ENCODE measurements at regions not wholly inside any gene's neighbourhood (a gene's known extent, or its start where the extent isn't known, plus 50 kb on each side); places are given as distances from the start of the nearest gene placed in this dataset.

DNA sequence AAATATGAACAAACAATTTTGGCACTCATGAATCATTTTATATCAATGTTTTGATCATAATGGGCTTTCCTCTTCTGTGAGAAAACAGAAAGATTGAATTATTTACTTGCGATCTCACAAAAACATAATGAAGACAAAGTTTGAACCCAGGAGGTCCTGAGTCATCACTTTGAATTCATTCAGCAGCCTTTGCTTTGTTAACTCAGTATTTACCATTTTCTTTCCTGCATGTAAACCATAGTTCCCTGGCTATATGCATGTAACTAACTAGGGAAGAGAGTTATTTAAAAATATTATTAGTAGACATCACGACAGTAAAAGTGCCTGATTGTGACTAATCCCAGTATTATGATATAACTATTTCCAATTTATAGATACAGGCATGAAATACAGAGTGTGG is 1026.2 kb downstream of the PLOD2 start:
- DNase-seq = no peak

DNA sequence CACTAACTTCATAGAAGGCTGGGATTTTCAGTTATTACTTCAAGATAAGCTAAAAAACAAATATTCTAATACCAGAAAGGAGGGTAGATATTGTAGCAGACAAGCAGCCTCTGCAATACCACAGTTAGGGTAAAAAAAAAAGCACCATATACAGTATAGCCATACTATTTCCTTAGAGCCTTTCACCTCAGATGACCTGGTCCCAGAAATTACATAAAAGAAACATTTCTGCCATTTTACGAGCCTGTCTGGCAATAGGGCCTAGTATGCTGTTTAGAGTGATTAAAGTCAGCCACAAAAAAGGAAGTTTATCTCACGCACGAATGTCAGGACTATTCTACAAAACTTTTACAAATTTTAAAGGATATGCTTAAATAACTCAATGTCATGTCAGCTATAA is 1016.6 kb downstream of the PLOD2 start:
- no peak for DNase-seq

DNA sequence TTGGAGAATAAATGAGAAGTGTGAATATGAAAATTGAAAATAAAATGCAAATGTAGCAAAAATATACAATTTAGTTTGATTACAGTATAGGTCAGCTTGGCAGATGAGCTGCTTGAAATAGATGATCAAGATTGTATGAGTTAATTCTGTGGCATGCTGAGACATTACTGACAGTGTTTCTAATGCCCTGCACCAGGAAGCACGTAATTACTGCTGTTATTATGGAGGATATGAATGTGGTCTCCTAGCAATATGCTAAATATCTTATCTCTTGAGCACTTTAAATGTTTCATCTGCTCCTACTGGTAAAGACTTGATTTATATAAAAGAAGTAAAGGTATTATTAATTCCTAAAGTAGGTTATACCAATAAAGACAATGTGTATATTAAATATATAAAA is 1015.5 kb downstream of the PLOD2 start:
- no peak for DNase-seq

DNA sequence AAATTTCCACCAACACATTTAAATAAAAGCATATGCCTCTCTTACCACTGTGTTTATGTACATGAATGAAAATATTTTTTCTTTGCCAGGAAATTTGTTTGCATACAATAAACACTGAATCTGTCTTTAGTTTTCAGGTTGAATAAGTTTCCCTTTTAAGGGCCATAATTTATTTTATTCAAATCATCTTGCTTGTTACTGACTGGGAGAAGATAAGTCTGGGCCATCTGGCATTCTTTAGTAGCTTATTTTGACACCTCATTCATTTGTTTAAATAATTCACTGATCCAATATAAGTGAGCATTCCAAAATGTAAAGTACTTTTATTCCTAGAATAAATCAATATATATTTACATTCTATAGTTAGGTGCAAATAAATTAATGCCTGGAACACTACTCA is 1001.3 kb downstream of the PLOD2 start:
- no peak for DNase-seq

DNA sequence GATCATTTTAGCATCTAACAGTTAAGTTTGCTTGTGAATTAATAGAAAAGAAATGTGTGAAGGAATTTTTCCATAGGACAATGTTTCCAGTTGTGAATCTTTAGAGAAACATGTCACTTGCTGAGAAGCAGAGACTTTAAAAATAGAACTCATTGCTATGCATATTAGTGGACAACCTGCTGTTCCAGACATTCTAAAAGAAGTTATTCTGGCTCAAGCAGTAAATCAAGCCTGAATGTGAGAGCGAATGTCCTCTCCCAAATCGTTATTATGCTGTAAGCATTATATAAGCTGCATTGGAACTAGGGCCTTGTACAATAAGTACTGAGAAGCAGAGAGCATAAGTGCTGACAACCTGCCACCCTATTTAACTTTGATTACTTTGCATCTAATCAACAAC is 990.9 kb downstream of the PLOD2 start:
- DNase-seq = no peak

DNA sequence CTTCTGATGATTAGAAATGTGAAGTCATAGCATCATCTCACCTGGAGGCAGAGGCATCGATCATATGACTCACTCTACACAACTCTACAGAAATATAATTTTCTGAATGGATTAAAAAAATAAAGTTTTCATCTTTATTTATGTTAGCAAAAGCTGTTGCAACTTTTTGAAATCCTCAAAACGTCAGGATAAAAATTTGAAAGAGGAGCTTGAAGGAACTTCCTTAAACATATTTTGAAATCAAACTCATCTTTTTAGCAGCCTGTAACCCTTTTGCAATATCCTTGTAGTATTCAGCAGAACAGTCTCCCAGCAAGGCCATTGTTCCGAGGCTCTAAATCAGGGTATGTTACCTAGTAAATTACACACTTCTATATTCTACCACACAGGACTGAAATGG is 985.4 kb downstream of the PLOD2 start:
- DNase-seq = no peak

DNA sequence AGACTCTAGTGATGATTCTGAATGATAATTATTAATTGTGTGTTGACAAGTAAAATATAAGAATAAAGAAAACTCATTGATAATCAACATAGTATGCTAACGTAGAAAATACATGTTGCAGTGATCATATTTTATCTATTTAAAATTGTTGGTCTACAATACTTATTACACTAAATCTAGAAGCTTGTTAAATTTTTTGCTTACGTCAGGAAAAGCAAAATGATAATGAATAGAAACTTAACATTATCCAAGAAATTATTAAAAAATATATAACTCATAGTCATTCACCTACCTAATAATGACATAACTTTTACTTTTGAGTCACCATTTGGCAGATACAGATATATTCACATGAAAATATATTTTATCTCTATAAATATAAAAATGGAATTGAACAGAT is 984.1 kb downstream of the PLOD2 start:
- DNase-seq = no peak

DNA sequence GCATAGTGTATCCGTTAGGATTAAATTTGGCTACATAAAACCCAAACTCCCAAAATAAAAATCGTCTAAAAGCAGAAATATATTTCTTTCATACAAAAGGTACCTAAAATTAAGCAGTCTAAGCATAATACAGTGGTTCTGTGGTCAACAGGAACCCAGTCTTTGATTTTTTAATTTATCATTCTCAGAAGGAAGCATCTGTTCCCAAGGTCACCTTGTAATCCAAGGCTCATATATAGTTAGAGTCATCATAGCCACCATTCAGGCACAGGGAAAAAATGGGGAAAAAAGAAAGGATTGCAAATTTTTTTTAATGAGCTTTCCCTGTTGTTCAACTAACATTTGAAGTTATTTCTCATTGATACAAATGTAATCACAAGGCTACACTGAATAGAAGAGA is 983.2 kb downstream of the PLOD2 start:
- no peak for DNase-seq

DNA sequence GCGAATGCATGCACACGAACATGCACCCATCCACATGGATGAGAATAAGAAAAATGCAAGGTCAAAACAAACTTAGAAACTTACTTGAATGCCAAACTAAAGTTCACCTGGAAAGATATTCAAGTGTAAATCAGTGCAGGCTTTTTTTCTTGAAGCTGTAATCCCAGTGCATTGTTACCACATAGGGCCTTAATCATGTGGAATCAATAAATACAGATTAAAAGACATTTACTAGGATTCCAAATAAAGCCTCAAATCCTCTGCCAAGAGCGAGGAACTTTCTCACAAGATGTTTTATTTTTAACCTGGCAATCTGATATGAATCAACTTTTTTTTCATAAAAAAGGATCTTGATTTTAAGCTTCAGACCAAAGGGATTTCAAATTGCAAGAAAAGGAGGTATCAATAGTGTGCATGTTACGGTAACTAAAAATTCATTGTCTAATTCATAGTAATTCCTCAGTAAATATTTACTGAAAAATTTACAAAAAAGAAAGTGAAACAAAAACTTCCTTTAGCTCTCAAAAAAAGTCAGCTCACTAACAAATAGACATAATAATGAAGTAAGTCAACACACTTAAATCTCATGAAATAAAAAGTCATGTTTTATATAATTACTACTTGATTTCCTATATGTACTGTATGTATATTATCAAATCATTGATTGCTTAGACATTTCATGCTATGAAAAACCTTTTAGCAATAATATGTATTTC is 978.6 kb downstream of the PLOD2 start:
- no peak for DNase-seq

DNA sequence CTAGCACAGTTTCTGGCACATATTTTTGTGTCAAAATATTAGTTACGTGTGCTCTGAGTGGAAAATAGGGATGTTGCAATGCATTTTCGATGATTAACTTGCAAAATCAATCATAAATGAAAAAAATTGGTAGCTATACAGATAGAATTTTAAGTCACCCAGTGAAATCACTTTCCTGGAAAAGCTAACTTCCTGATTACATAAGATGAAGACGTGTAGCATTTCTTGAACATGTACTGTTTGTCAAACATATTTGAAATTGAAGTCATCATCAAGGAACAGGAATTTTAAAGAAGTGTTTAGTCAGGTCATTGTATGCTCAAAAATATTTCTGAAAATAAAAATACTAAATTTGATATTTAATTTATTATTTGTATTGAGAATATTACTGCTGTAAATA is 977.7 kb downstream of the PLOD2 start:
- DNase-seq = no peak

DNA sequence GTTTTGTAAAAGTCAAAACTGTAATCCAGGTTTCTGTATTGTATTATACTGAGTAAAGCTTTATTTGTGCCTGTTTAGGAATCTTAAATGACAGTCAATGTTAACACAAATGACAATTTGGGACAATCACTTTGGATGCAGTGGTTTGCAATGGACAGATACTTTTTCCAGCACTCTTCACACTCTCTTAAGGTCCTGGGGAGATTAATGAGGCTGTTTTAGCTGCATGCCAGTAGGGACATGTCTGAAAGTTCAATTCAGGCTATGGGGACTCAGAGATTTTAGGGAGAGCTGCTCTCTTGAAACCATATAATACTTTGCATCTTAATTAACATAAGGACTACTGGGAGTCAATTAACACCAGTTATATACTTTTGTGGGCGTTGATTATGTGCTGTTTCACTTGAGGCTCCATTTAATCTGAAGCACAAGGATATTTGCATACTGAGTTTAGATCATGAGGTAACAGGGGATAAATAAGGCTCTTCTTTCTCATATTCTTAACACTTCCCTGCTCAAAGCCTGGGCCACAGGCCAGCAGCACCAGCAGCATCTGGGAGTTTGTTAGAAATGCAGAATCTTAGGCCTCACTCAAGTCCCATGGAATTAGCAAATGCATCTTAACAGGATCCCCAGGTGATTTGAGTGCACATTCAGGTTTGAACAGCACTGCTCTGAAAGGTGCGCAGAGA is 972.8 kb downstream of the PLOD2 start:
- DNase-seq = no peak

DNA sequence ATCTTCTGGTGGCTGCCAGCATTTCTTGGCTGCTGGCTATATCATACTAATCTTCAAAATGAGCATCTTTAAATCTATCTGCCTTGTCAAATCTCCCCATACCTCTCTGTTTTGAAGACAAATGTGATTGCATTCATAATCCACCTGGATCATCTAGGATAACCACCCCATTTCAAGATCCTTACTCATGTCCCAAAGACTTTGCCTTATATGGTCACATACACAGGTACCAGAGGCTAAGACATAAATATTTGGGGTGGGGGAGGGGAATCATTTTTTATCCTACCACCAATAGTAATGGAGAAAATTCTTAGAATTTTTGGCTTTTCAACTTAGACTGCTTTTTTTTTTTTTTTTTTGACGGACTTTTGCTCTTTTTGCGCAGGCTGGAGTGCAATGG is 970.8 kb downstream of the PLOD2 start:
- no peak for DNase-seq

DNA sequence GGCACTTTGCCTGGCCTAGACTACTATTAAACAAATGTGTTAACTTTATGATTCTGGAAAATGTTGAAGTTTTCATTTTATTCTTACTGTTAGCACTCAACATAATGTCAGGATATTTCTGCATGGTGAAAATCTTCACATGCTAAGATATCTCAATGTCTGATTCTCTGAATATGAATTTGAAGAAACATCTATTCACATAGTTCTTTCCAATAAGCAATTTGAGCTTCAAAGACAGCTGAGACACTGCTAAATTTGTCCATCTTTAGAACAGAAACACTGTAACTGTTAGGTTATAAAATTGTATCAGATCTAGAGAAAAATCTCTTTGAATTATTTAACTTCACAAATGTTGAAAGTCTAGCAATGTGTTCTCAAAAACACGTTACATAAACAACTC is 970.2 kb downstream of the PLOD2 start:
- no peak for DNase-seq

DNA sequence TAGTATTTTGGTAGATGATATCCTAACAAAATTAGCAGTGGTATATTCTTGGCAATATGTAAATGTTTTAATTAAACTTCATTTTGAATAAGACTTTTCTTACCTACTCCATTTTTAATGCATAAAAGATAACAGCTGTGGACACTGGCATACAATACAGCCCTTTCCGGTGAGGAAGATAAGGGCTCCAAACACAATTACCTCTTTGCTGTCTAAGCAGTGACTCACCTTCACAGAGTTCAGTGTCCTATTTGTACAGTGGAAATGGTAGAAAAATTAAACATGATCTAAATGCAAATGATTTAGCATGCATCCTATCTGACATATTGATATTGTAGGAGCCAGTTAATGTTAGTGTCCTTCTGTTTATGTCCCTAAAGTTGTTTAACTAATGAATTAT is 969.4 kb downstream of the PLOD2 start:
- no peak for DNase-seq

DNA sequence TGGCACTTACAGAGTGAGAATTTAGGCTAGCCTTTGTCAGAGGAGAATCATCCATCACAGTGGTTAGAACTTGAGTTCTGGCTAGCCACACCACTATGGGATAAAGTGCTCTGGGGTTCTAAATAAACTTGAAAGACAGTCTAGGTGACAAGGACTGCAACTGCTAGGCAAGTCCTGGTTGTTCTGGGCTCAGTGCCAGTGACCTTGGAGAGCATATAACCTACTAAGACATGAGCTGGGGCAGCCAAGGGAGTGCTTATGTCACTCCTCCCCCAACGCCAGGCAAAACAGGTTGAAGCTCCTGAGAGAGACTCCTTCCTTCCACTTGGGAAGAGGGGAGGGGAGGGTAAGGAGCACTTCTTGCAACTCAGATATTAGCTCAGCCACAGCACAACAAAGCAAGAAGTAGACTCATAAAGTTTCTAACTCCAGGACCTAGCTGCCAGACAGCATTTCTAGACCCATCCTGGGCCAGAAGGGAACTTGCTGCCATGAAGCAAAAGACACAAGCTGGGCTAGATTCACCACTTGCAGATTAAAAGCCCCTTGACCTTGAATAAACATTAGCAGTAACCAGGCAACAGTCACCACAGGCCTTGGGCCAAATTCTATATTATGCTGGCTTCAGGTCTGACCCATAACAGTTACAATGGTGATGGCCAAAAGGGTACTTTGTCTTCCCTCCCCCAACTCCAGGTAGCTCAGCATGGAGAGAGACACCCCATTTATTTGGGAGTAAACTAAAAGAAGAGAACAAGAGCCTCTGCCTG is 963.7 kb downstream of the PLOD2 start:
- no peak for DNase-seq

DNA sequence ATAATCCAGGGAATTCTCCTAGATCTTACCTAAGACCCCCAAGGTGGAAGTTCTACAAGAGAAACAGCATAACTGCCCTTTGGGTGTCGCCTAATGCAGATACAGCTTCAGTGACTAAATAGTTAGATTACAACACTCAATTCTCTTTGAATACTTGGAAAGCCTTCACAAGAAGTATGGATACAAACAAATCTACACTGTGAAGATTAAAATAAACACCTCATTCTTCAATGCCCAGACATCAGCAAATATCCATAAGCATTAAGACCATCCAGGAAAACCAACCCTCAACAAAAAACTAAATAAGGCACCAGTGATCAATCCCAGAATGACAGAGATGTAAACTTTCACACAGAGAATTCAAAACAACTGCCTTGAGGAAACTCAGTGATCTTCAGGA is 963.2 kb downstream of the PLOD2 start:
- DNase-seq = no peak

DNA sequence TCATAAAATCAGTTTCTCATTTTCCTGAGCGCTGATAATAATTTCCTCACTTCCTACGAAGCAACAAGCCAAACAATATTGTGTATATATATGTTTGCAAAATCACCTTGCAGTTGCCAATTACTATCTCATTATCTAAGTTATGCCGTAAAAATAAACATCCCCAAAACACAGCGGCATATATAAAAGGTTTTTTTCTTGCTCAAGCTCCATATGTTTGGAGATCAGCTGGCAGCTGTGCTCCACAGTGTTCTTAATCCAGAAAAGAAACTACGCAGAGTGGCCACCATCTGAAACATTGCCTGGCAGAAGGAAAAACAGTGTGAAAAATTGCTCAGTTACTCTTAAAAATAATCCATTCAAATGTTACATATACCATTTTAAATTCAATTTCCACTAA is 951.4 kb downstream of the PLOD2 start:
- DNase-seq = no peak

DNA sequence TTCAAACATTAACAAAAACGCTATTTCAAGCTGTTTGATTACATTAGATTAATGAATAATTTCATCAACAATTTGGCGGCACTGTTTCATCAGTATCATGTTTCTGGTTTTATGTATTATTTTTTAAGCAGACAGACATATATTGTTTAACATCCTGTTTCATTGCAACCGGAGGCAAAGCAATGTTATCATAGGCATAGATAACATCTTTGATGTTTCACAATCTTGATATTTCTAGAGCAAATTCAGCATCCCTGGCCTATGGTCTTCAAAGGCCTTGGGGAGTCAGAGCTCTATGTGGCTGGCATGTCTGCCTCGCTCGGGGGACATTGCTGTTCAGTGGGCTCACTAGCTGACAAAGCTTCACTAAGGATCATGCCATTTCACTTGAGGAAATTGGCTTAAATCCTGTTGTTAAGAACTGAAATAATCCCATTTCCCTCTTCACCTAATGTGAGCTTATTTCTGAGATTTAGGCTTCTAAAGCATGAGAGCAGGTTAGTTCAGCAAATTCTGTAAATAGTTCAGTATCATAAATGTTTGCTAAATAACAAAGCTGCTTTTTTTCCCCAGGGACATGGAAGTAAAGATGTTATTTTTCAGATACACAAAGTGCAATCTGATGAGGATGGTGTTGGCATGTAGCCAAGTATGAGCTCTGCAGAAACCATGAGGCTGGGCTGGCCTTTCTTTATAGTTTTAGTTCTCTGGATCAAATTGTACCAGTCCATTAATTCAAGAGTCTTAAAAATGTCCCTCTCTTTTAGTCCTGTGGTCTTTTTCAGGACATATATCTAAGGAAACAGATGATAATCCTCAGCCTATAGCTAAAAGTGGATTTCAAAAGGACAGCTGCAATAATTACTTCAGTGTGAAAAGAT is 941.4 kb downstream of the PLOD2 start:
- DNase-seq = no peak

DNA sequence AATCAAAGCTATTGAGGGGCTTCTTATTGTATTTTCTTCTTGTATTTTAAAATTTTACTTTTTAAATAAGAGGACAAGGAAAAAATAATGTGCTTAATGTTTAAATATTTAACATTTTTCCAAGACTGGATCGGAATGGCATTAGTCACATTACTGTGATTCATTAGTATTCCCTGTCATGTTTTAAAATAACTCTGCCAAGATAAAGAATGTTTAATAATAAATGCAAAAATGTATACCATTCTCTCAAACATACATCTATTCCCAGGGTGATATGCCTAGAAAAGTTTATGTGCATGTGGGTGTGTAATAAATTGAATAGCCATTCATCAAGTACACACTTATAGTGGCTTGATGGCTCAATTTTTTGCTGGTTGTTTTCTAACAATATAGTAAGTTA is 936.1 kb downstream of the PLOD2 start:
- no peak for DNase-seq

DNA sequence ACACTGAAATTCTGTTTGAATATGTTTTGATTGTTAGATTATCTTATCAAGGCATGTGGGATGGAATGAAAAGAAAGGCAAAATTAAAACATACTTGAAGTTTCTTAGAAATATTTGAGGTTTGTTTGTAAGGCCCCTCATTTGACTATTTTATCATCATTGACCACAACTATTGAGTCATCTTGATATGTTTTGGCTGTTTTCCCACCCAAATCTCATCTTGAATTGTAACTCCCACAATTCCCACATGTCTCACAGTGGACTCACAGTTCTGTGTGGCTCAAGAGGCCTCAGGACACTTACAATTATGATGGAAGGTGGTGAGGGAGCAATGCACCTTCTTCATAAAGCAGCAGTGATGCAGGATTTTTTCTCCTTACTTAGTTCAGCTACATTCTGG is 917.1 kb downstream of the PLOD2 start:
- no peak for DNase-seq

DNA sequence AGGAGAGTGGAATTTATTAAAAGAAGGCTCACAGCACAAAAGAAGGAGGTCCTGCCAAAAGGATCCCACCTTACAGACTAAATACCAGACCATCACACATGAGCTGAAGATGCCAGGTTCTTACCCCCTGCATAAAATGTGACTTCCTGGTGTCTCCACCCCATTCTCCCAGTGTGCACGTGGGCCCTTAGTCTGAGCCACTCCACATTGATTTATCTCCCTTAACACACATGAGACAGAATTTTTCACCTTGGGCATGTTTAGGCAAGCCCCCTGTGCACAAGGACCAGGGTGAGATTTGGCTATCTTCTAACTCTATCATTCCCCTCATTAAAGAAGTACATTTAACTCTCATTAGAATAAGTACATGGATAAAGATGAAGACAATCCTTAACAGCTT is 916.7 kb downstream of the PLOD2 start:
- no peak for DNase-seq

DNA sequence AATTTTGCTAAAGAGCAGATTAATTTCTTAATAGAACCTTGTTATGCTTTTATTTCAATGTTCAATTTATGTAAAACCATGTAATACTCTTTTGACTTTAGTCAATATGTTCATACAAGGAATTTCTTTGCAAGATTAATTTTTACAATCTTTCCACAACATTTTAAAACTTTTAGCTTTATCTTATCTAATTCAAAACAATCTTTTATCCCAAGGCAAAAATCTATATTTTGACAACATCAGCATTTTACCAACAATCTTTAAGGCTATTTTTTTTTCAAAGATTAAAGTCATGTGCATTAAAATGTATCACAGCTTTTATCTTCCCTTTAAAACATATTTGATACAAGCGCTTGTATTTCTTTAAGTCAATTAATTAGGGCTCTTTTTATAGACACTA is 914.7 kb downstream of the PLOD2 start:
- no peak for DNase-seq
